NCI-H1105 treated with DMSO at 0.1 percent for 48 hours (cell line): ENCODE measurements at regions not wholly inside any gene's neighbourhood (a gene's known extent, or its start where the extent isn't known, plus 50 kb on each side); places are given as distances from the start of the nearest gene placed in this dataset.

Experiments
- DNase-seq: peaks from one replicate; lab custom pipeline; 2025; lab: John Stamatoyannopoulos, UW

DNA sequence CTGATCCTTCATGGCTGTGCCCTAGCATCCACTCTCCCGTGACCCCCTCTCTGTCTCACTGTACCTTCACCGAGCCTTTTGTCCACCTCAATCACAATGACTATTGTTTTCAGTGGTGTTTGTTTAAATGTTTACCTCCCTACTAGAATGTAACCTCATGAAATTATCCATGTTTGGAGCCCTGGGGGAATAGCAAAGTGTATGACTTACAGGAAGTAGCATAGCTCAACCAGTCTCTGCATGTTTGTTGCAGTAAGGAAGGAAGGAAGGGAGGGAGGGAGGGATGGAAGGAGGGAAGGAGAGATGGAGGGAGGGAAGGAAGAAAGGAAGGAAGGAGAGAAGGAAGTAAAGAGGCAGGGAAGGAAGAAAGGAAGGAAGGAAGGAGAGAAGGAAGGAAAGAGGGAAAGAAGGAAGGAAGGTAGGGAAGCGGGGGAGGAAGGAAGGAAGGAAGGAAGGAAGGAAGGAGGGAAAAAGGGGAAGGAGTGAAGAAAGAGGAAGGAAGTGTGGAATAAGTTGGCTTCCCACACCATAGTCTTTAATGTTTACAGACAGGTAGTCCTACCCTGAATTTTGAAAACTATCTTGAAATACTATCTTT is 421.4 kb downstream of the COG6 start:
- no peak for DNase-seq

DNA sequence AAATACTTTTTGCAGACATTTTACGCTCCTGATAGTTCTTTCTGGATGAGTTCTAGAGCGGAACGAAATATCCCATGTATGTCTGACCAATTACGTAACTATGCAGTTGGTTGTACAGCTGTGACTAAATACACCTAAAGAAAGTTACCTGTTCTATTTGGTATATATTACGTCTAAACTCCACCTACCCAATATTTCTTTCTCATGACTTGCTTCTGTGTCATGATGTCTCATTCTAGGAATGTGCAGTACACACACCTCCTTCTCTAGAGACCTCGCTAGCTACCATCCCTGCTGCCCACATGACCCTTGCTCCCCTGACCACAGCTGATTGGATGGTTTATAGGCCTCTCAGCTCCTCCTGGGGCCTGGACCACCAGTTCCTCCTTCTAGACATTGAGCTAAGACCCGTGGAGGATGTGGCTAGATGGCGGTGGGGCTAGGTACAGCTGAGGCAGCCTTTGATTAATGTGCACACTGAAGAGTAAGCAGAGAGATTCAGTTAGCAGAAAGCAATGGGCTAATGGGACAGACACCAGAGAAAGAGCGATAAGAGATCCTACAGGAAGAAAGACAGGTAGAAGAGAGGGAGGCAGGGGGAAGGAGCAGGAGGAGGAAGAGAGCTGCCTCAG is 422.1 kb downstream of the COG6 start:
- no peak for DNase-seq

DNA sequence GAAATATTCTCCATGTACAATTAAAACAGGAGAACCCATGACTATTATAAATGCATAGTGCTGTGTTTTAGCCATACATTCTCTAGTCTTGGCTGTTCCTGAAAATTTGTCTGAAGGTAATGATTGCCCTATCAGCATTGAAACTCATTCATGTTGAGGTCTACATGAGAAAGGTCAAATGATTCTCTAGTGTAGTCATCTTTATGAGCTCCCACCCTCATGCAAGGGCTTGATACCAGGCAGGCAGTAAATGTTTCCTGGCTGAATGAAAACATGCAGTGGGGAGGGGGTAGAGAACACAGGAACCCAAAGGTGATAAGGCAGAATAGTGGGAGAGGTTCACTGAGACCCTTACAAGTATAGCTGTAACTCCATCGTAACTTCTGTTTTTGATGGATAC is 424.3 kb downstream of the COG6 start:
- no peak for DNase-seq

- no peak for DNase-seq
Observed at GRCh38 chr13:40080676-40081075, 425.2 kb downstream of the COG6 start.

DNA sequence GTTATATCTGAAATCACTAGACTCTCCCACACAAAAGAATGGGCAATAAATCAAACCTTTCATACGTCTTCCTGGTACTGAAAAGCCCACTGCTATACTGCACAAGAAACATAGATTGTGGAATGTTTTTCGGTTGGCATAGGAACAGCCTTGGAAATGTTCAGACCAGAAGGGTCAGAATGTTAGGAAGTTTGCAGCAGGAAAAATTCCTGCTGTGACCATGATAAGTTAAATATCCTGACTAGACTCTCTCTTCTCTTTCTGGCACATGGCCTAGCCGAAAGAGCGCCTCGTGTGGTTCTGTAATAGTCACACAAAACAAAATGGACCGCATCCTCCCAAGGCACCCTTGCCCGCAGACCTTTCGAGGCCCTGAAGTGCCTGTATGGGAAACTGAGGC is 427.2 kb downstream of the COG6 start:
- DNase-seq, result no peak

- DNase-seq, result no peak
Observed at GRCh38 chr13:40083841-40084240, 428.4 kb downstream of the COG6 start.

- no peak for DNase-seq
Observed at GRCh38 chr13:40084934-40085333, 429.5 kb downstream of the COG6 start.

GRCh38 chr13:40087091-40088002 is 431.9 kb downstream of the COG6 start:
- DNase-seq, result peak; percentile 80

GRCh38 chr13:40094056-40094455 is 438.6 kb downstream of the COG6 start:
- DNase-seq, result no peak

DNA sequence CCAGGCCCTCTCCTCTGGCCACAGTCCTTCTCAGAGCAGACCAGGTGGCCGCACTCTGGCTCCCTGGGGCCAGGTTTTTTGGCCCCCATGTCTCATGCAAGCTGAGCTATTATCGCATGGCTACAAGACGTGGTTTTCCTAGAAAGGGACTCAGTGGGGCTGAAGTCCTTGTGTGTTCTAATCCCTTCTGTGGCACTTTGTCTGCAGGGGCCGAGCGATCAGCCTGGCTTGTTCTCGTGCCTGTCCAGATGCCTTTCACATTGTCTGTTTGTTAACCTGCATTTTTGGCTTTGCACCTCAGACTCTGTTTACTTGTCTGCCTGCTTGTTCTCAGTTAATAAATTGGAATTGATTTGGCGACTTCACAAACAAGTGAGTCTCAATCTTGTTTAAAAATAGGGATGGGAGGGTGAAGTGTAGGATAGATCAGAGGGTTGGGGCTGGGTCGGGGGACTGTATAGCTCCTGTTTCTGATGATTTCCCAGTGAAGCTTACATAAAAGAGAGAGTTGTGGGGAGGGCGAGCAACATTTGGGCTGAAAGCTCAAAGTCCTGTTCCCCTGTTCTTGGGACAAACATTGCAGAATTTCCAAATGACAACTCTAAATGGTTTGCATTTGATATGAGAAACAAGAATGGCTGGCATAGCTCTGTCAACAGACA is 440.4 kb downstream of the COG6 start:
- no peak for DNase-seq

GRCh38 chr13:40096357-40096901 is 441.0 kb downstream of the COG6 start:
- peak; percentile 21 for DNase-seq

DNA sequence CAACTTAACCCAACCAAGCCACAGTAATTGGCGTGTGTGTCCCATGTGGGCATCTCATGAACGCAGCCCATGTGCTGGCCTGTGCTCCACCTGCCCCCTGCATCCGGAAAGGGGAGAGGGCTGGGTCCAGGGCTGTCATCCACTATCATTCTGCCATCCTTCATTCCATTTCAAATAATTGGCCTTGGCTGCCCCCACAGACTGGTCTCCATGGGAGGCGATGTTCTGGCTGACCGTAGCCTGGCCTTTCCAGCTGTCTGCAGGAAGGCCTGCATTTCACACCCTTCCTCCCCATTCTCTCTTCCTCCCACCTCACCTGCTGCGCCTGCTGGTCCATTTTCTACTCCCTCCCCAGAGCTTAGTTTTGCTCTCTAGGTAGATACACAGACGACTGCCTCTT is 442.8 kb downstream of the COG6 start:
- DNase-seq, result no peak

DNA sequence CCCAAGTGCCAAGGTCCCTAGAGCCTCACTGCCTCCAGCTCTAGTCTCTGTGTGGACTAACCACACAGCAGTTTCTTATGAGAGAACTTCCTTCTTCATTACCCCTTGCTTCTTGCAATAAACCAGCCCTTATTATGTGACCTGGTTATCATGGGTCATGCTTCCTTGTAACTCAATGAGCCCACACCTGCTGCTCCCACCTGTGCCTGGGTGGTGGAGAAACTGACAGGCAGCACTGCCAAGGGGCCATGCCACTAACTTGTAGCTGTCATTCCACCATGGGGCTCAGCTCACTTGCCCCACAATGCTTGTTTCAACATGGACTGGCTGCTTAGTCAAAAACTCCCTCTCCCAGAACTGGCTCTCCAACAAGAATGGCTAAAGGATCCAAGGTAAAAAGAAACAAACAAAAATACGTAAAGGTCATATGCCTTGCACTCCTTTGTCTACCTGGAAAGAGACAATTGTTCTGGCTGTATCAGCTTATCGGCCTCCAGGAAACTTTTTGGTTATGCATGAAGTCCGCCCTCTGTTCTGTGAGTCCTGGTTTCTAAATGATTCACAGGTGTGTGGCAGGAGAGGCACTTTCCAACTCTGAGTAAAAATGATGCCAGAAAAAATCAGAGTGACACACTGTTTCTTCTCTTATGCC is 446.4 kb downstream of the COG6 start:
- no peak for DNase-seq

DNA sequence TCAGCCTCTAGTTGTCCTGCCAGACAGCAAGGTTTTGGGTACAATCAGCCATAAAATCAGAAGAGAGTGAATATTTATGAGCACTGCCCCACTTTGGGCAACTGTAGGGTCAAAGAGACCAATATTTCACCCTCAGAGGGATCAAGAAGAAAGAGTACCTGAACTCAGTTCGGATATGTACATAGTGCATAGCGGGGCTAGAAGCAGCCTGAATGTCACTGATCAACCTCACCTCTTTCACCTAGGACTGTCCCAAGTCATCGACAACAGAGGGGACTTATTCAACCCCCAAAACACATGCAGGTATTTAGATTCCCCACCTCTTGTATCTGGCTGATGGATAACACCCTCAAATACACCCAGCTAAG is 446.9 kb downstream of the COG6 start:
- no peak for DNase-seq

DNA sequence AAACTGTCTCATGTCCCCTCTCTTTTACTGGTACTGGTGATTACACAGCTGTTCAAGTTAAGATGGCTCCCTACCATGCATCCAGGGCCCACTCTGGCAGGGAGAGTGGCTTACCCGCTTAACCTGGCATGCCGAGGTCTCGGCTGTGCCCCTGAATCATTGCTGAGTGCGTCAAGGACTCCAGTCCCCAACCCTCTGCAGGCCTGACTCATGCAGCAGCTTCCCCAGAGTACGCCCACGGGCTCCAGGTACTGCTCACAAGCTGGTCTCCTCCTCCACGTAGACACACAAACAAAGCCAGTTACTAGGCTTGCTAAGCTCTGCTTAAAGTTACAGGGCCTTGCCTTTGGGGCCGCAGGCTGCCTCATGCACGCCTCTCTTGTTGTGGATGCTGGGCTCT is 447.4 kb downstream of the COG6 start:
- no peak for DNase-seq

DNA sequence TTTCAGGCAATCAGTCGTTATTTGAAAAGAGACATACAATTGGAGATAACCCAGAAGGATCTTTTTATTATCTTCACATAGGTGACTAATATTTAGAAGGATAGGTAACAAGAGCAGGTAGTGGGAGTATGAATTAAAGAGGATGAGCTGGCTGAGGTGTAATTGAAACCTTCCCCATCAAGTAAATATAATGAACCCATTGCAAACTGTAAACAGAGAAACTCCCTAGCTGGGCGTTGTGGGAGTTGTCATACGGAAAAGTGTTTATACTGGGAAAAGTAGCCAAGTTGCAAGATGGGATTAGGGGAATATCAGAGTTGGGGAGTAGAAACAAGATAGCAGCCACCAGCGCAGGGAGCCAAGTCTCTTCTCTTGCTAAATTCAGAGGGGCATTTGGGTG is 448.4 kb downstream of the COG6 start:
- no peak for DNase-seq

- no peak for DNase-seq
Observed at GRCh38 chr13:40105231-40105630, 449.8 kb downstream of the COG6 start.

DNA sequence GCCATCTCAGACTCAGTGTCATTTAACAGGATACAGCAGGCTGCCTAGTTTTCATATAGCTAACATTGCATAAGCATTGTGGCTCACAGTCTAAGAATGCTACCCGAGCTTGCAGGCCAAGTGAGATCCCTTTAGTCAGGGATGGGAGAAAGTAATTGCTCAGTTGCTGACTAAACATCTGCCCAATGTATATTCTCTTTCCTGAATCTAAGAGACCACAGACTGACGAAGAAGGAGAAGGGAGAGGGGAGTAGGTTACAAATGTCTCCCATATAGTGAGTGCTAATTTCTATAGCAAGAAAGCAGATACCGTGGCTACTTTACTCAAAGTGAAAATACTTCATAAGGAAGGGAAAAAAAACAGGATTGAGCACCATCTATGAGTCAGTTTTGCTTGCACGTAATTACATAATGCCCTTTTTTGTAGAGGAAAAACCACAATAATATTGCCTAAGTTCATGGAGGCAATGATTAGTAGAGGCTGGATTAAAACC is 453.9 kb downstream of the COG6 start:
- DNase-seq, result no peak

DNA sequence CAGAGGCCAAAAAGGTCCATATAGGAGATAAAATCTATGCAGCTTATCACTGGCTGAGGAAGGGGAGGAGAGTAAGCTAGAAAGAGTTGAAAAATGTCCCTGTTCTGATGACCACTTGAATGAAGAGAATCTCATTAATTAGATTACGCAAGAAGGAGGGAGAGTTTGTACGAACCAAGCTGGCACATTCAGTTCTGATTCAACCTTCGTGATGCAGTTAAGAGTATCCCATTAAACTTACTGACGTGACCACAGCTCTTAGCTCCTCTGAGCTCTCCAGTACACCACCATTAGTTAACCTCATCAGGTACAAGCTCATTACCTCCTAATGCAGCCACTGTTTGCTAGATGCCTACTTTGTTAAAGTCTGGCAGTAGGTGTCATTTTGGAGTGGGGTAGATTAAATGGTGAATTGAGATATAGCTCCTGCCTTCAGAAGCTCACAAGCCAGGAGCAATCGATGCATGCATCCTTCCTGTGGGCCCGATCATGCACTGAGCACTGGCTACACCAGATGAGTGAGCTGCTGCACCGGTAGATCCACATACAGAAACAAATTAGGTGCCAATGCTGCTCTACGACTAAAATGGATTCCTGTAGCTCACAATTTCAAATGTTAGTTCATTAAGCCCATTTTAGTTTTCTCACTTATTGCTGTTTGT is 458.3 kb downstream of the COG6 start:
- no peak for DNase-seq

- no peak for DNase-seq
Observed at GRCh38 chr13:40114305-40114896, 458.9 kb downstream of the COG6 start.

- no peak for DNase-seq
Observed at GRCh38 chr13:40115426-40115825, 460.0 kb downstream of the COG6 start.
